Right lobe of liver (tissue), 4 donors: ENCODE measurements at regions not wholly inside any gene's neighbourhood (a gene's known extent, or its start where the extent isn't known, plus 50 kb on each side); places are given as distances from the start of the nearest gene placed in this dataset.

Experiments
- CTCF ChIP-seq, 4 donors: fragments of 200-600 bp in 3 of 4; fragments of 450-650 bp in 1 of 4; IDR thresholded peaks; one replicate each; pipeline versions ENCODE4 v1.5.1 to v1.8.0; 2016 to 2022; ENCODE audit warnings: antibody characterized with exemption in 4 of 4, mild to moderate bottlenecking in 2 of 4
- POLR2A ChIP-seq: fragments of 450-650 bp; IDR thresholded peaks from one replicate; pipeline ENCODE4 v1.6.1; 2017; ENCODE audit warnings: antibody characterized with exemption, mild to moderate bottlenecking
- donor health status: DM: no; HTN: no; CAD: no.
- donor health status: DM: no; HTN: no; CAD: no.
- donor health status: DM: no; HTN: yes; CAD: no.

- TF ChIP-seq CTCF (IDR thresholded peaks at IDR 0.05) (no peak), POLR2A (no peak)
These were observed 64.7 kb downstream of the OXSM start for GRCh38 chr3:25854635-25855034.
